Loucy (cell line): ENCODE measurements at regions not wholly inside any gene's neighbourhood (a gene's known extent, or its start where the extent isn't known, plus 50 kb on each side); places are given as distances from the start of the nearest gene placed in this dataset.

Source experiments
- H2AFZ ChIP-seq: fragments of 200-600 bp; sonication (generic); 2 replicates; pipeline ENCODE4 v1.6.0; 2016; ENCODE audit warnings: antibody characterized with exemption, mild to moderate bottlenecking, low read length, moderate library complexity
- H3F3A ChIP-seq: fragments of 200-600 bp; 2 replicates; pipeline ENCODE4 v1.6.0; 2016; ENCODE audit warnings: antibody characterized with exemption, low read depth, mild to moderate bottlenecking
- H3K27me3 ChIP-seq: fragments of 200-600 bp; sonication (generic); 2 replicates; pipeline ENCODE4 v1.6.1; 2014; ENCODE audit warnings: low read length, mild to moderate bottlenecking; ENCODE audit not compliant: insufficient read depth, poor library complexity, severe bottlenecking
- H3K36me3 ChIP-seq: fragments of 200-600 bp; sonication (generic); 2 replicates; pipeline ENCODE4 v1.6.1; 2016; ENCODE audit warnings: low read length; ENCODE audit not compliant: insufficient read depth
- H3K4me1 ChIP-seq: fragments of 200-600 bp; sonication (generic); 2 replicates; pipeline ENCODE4 v1.5.1; 2014; ENCODE audit warnings: low read length, mild to moderate bottlenecking; ENCODE audit not compliant: insufficient read depth, poor library complexity, severe bottlenecking
- H3K4me2 ChIP-seq: fragments of 200-600 bp; sonication (generic); 2 replicates; pipeline ENCODE4 v1.6.0; 2014; ENCODE audit warnings: antibody characterized with exemption, low read length, low read depth, mild to moderate bottlenecking; ENCODE audit not compliant: poor library complexity, severe bottlenecking
- H3K4me3 ChIP-seq: fragments of 200-600 bp; sonication (generic); 2 replicates; pipeline ENCODE4 v1.5.1; 2014; ENCODE audit warnings: low read length, mild to moderate bottlenecking, mixed read lengths; ENCODE audit not compliant: poor library complexity, severe bottlenecking
- H3K79me2 ChIP-seq: fragments of 200-600 bp; sonication (generic); 2 replicates; pipeline ENCODE4 v1.6.1; 2014; ENCODE audit warnings: low read length; ENCODE audit not compliant: insufficient read depth
- H3K9ac ChIP-seq: fragments of 200-600 bp; sonication (generic); 2 replicates; pipeline ENCODE4 v1.6.0; 2014; ENCODE audit warnings: mild to moderate bottlenecking, low read depth, low read length, moderate library complexity; ENCODE audit not compliant: poor library complexity, severe bottlenecking
- H3K9me2 ChIP-seq: fragments of 200-600 bp; sonication (generic); replicated peaks from 2 replicates; pipeline ENCODE4 v1.6.1; 2016; ENCODE audit warnings: low read depth, low read length, mixed read lengths
- H3K9me3 ChIP-seq: fragments of 200-600 bp; sonication (generic); 2 replicates; pipeline ENCODE4 v1.6.1; 2014; ENCODE audit warnings: mild to moderate bottlenecking, antibody characterized with exemption, low read length, low read depth; ENCODE audit not compliant: insufficient read depth
- H4K20me1 ChIP-seq: fragments of 200-600 bp; sonication (generic); 2 replicates; pipeline ENCODE4 v1.6.0; 2014; ENCODE audit warnings: antibody characterized with exemption, low read length, mild to moderate bottlenecking; ENCODE audit not compliant: insufficient read depth, poor library complexity, severe bottlenecking
- CTCF ChIP-seq: fragments of 200-600 bp; sonication (generic); conservative IDR thresholded peaks from 2 replicates; pipeline ENCODE4 v1.5.1; 2014; ENCODE audit warnings: mild to moderate bottlenecking, antibody characterized with exemption, low read length
- EZH2phosphoT487 ChIP-seq: fragments of 200-600 bp; IDR thresholded peaks from 2 replicates; pipeline ENCODE4 v1.6.1; 2018; ENCODE audit warnings: antibody characterized with exemption, mild to moderate bottlenecking, moderate library complexity, borderline replicate concordance

- Histone ChIP-seq H3K79me2 (no peaks in the 10 kb centered on the region), H3K9me2 (no peaks in the 10 kb centered on the region), H3K9me3 (no peaks in the 10 kb centered on the region), H4K20me1 (no peaks in the 10 kb centered on the region), H3K27me3 (no peaks in the 10 kb centered on the region), H3K36me3 (no peaks in the 10 kb centered on the region), H3K4me1 (no peaks in the 10 kb centered on the region), H2AFZ (no peak overlapping the region), H3K9ac (no peak overlapping the region), H3F3A (no peaks in the 10 kb centered on the region), H3K4me2 (no peak overlapping the region), H3K4me3 (no peak overlapping the region)
- no peak for TF ChIP-seq CTCF
- no peak for TF ChIP-seq EZH2phosphoT487
These were observed 76.2 kb downstream of the CRYGS start for GRCh38 chr3:186467969-186468368.

GRCh38 chr3:186466391-186466974 is 77.7 kb downstream of the CRYGS start:
- Histone ChIP-seq H3K9ac (no peak overlapping the region), H3K4me2 (no peak overlapping the region), H2AFZ (no peak overlapping the region), H4K20me1 (no peaks in the 10 kb centered on the region), H3K27me3 (no peaks in the 10 kb centered on the region), H3K9me3 (no peaks in the 10 kb centered on the region), H3K9me2 (no peaks in the 10 kb centered on the region), H3K4me3 (no peak overlapping the region), H3K36me3 (no peaks in the 10 kb centered on the region), H3K4me1 (no peaks in the 10 kb centered on the region), H3F3A (no peaks in the 10 kb centered on the region), H3K79me2 (no peaks in the 10 kb centered on the region)
- TF ChIP-seq CTCF (no peak), EZH2phosphoT487 (no peak)

GRCh38 chr3:186465508-186465907 is 78.7 kb downstream of the CRYGS start:
- Histone ChIP-seq H3K9me2 (no peaks in the 10 kb centered on the region), H3K4me3 (no peak overlapping the region), H3K4me1 (no peaks in the 10 kb centered on the region), H3F3A (no peaks in the 10 kb centered on the region), H3K27me3 (no peaks in the 10 kb centered on the region), H3K9me3 (no peaks in the 10 kb centered on the region), H3K79me2 (no peaks in the 10 kb centered on the region), H4K20me1 (no peaks in the 10 kb centered on the region), H3K9ac (no peak overlapping the region), H3K4me2 (no peak overlapping the region), H2AFZ (no peak overlapping the region), H3K36me3 (no peaks in the 10 kb centered on the region)
- TF ChIP-seq CTCF (no peak), EZH2phosphoT487 (no peak)
